ENCODE measurements at regions not wholly inside any gene's neighbourhood (a gene's known extent, or its start where the extent isn't known, plus 50 kb on each side); places are given as distances from the start of the nearest gene placed in this dataset.
"Not testable (repeated sequence)": the region's sequence is repeated elsewhere in the genome, so short reads cannot be mapped to it uniquely, and the experiment has no call there.

GRCh38 chr3:55147406-55147805, 219.5 kb upstream of the LRTM1 start:
- DNase-seq = no peak

DNA sequence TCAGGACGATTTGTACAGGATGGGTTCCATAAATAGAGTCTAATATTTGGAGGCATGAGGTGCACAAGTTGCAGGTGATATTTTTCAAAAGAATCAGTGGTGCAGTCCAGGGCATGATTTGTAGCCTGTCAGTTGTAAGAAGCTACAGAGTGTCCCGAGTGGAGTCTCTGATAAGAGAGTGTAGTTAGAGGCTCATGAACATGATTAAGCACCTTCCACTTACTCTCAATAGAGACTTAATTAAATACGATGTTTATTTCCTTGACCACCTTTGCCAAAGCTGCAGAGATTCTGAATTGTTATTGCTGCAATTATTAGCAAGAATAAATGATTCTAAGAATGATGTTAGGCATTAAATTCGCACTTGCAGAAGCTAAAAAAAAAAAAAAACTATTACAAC, 218.4 kb upstream of the LRTM1 start:
- DNase-seq = no peak

DNA sequence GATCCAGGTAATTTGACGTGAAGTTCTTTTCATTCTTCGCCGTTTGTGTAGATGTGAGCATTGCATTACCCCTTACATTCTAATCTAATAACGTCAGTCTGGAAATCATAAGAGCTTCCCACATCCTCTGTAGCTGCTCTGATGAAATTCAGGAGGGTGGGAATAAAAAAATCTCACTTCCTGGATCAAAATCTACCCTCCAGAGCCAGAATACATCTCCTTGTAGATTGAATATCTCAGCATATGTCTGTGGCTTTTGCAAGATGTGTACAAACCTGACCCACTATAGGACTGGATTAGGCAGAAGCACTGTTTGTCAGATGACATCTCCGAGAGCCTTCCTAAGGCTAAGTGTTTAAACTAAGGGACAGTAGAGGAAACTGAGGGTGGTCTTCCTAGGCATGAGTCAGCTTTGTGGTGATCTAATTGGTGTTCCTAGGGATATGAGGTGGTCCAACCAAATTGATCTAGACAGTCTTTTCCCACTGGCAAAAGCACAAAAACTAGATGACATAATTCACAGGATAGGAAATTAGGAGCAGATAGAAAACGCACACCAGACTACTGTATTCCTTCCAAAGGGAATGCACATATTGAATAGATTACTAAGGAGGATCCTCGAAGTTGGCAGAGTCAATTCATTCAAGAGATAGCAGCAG, 216.3 kb upstream of the LRTM1 start:
- DNase-seq = no peak

DNA sequence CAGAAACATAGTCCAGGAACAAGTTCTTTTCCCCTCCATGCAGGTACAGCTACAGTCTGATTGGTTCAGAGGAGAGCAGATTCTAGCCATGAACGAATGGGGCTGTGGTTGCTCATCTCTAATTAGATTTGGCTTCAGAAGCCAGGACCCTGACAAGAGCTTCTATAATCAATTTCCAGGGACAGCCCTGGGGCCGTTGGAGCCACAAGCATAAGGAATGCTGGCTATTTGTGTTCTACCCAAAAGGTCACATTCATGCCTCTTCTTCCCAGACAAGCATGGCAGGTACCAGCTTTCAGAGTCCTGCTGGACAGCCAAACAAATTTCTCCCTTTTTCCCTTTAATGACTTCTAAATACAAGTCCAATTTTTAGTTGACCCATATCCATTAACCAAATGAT, 215.5 kb upstream of the LRTM1 start:
- no peak for DNase-seq

- not testable (repeated sequence) for DNase-seq
Measured at GRCh38 chr3:55136291-55136690, 208.4 kb upstream of the LRTM1 start.

DNA sequence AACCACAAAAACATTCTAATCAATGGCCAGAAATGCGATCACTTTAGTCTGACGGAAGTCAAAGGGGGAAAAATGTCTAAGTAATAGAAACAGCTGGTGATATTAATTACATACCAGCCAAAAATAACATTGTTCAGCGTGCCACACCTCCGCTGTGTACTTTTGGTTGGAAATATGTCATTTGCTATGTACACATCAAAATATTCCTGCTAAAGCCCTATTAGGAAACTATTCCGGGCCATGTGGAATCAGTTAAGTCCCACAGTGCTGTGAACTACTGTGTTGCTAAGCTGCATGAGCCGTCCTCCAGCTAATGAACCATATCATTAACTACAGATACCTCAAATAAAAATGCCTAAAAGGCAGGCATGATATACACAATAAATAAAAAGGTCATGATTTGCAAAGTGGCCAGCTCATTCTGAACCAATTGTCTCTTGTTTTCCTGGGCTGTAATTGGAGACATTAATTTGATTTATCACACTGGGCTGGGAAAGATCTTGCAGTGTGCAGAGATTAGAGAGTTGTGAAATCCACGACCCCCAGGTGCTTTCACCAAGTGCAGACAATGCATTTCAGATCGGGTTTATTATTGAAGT, 200.5 kb upstream of the LRTM1 start:
- DNase-seq = no peak

DNA sequence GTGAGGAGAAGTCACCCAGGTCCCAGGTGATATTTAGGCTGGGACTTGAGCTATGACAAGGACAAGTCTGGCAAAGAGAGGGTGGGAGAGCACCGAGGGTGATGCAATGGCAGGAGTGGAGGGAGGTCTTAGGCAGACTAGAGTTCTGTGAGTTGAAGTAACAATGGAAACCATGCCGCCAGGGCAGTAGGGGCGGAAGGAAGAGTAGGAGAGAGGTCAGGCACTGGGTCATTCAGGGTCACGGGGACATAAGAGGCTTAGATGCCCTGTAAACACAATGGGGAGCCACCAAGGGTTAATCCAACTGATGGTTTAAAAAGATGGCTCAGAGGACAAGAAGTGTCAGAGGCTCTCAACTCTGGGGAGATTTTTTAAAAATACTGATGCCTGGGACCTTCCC, 199.7 kb upstream of the LRTM1 start:
- no peak for DNase-seq

DNA sequence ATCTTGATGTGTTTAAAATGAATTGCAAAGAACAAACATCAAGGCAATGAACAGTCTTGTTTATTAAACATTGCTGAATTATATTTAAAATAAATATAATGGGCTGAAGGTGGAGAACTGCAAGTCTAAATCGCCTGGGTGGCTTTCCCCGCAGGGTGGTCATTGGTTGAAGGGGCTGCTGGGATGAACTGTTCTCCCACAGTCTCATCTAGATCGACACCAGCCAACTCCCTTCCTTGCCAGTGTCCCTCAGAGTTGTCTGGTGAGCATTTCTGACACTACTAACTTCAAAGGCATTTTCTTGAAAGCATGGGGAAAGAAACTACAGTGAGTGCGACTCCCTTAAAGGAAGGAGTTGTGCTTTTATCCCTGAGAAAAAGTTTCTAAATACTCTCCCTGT, 196.5 kb upstream of the LRTM1 start:
- no peak for DNase-seq

All from NCI-H2107 (cell line).